HFFc6 (cell line): ENCODE measurements at regions not wholly inside any gene's neighbourhood (a gene's known extent, or its start where the extent isn't known, plus 50 kb on each side); places are given as distances from the start of the nearest gene placed in this dataset.

ENCODE experiments used
- DNase-seq: peaks from one replicate; pipeline ENCODE4 v3.0.0-alpha.2; 2018
- H3K27ac Mint-ChIP-seq: 2 replicates; pipeline ENCODE4 v1.8.0; 2020; ENCODE audit warnings: mild to moderate bottlenecking, mixed read lengths
- H3K27me3 Mint-ChIP-seq: 2 replicates; pipeline ENCODE4 v1.8.0; 2021; ENCODE audit warnings: mild to moderate bottlenecking, moderate library complexity, mixed read lengths; ENCODE audit not compliant: insufficient read depth
- H3K36me3 Mint-ChIP-seq: 2 replicates; pipeline ENCODE4 v1.8.0; 2021; ENCODE audit warnings: low read depth, mixed read lengths
- H3K4me1 Mint-ChIP-seq: 2 replicates; pipeline ENCODE4 v1.8.0; 2020; ENCODE audit warnings: low read depth, mixed read lengths
- H3K4me3 Mint-ChIP-seq: 2 replicates; pipeline ENCODE4 v1.8.0; 2020; ENCODE audit warnings: mild to moderate bottlenecking, moderate library complexity, mixed read lengths
- H3K9me3 Mint-ChIP-seq: 2 replicates; pipeline ENCODE4 v1.8.0; 2020; ENCODE audit warnings: mild to moderate bottlenecking, mixed read lengths
- CTCF ChIP-seq: fragments of 200-600 bp; sonication (generic); IDR thresholded peaks from 2 replicates; pipeline ENCODE4 v1.5.0; 2021; ENCODE audit warnings: antibody characterized with exemption, mild to moderate bottlenecking

- Mint-ChIP-seq H3K27me3 (peaks cover 3% of the 10 kb centered on the region), H3K36me3 (no peaks in the 10 kb centered on the region), H3K4me3 (no peak overlapping the region), H3K27ac (no peak overlapping the region), H3K9me3 (no peaks in the 10 kb centered on the region; the same call in 1 of the 2 replicates), H3K4me1 (peaks cover 28% of the 10 kb centered on the region)
- no peak for TF ChIP-seq CTCF
- DNase-seq, result peak; percentile 31
Observed at GRCh38 chr1:60279798-60280197, 206.2 kb upstream of the C1orf87 start.

GRCh38 chr1:60277269-60277668, 203.7 kb upstream of the C1orf87 start:
- TF ChIP-seq CTCF, result no peak
- Mint-ChIP-seq H3K36me3 (no peaks in the 10 kb centered on the region), H3K9me3 (no peaks in the 10 kb centered on the region), H3K4me3 (no peak overlapping the region), H3K4me1 (peaks cover 22% of the 10 kb centered on the region), H3K27ac (no peak overlapping the region), H3K27me3 (peaks cover 2% of the 10 kb centered on the region; the same call in 1 of the 2 replicates)
- DNase-seq, result no peak

GRCh38 chr1:60274422-60275290, 201.1 kb upstream of the C1orf87 start:
- Mint-ChIP-seq H3K27me3 (no peaks in the 10 kb centered on the region), H3K36me3 (no peaks in the 10 kb centered on the region), H3K9me3 (no peaks in the 10 kb centered on the region), H3K27ac (no peak overlapping the region), H3K4me3 (no peak overlapping the region), H3K4me1 (peaks cover 2% of the 10 kb centered on the region)
- no peak for TF ChIP-seq CTCF
- no peak for DNase-seq

- no peak overlapping the region for H3K27ac Mint-ChIP-seq
- no peak for DNase-seq
- no peaks in the 10 kb centered on the region; the same call in 1 of the 2 replicates for H3K36me3 Mint-ChIP-seq
- H3K27me3 Mint-ChIP-seq, result no peaks in the 10 kb centered on the region
- no peak overlapping the region for H3K4me3 Mint-ChIP-seq
- H3K4me1 Mint-ChIP-seq, result no peaks in the 10 kb centered on the region
- no peak for TF ChIP-seq CTCF
- no peaks in the 10 kb centered on the region for H3K9me3 Mint-ChIP-seq
Observed at GRCh38 chr1:60273185-60273584, 199.6 kb upstream of the C1orf87 start.

GRCh38 chr1:60271041-60271440, 197.5 kb upstream of the C1orf87 start:
- Mint-ChIP-seq H3K4me3 (no peak overlapping the region), H3K27ac (no peak overlapping the region), H3K9me3 (no peaks in the 10 kb centered on the region), H3K27me3 (no peaks in the 10 kb centered on the region), H3K4me1 (peaks cover 5% of the 10 kb centered on the region; the same call in 1 of the 2 replicates), H3K36me3 (no peaks in the 10 kb centered on the region; the same call in 1 of the 2 replicates)
- TF ChIP-seq CTCF, result no peak
- DNase-seq, result no peak
